Endothelial cell of umbilical vein (primary cell): ENCODE measurements at regions not wholly inside any gene's neighbourhood (a gene's known extent, or its start where the extent isn't known, plus 50 kb on each side); places are given as distances from the start of the nearest gene placed in this dataset.
A peak's percentile ranks its signal among the peaks of the same experiment; 100 is the strongest.

ENCODE experiments used
- BruUV-seq: library from RNA; stranded (reverse); fragments of 400-500 nt; replicated peaks from 2 replicates; lab custom pipeline; 2021; lab: Mats Ljungman, UMichigan
- CTCF ChIA-PET: fragments of 300-600, 350-600 bp; sonication (Branson Sonifier 250); formaldehyde crosslinking; loops from one replicate; lab custom pipeline; 2021; ENCODE audit warnings: antibody characterized with exemption, inconsistent platforms; lab: Charles Lee
- POLR2A ChIA-PET: fragments of 300-600, 350-600 bp; sonication (Branson Sonifier 250); formaldehyde crosslinking; loops from one replicate; lab custom pipeline; 2021; ENCODE audit warnings: antibody characterized with exemption, inconsistent platforms; lab: Charles Lee
- DNase-seq: peaks from one replicate; pipeline ENCODE4 v3.0.0-alpha.2; 2011; ENCODE audit warnings: low read depth, low spot score
- FAIRE-seq: peaks from 2 replicates; lab custom pipeline; 2011; peaks lifted over from hg19 to GRCh38; lab: Jason Lieb, UNC
- H2AFZ ChIP-seq: 2 replicates; pipeline ENCODE4 v1.6.0; 2012; ENCODE audit warnings: low read depth, low read length, control low read depth, inconsistent platforms
- H3K27ac ChIP-seq: 2 replicates; pipeline ENCODE4 v1.5.1; 2011; ENCODE audit warnings: low read depth, mild to moderate bottlenecking, control low read depth, low read length, moderate library complexity; ENCODE audit not compliant: insufficient read depth
- H3K27me3 ChIP-seq, 2 experiments: 2 replicates each; pipeline versions ENCODE4 v1.6.0 to v1.6.1; 2011; ENCODE audit warnings: low read length in 2 of 2, mixed read lengths in 1 of 2; ENCODE audit not compliant: control insufficient read depth in 2 of 2, insufficient read depth in 2 of 2
- H3K36me3 ChIP-seq, 2 experiments: 2 replicates in 1 of 2; 3 replicates in 1 of 2; pipeline ENCODE4 v1.5.1; 2011; ENCODE audit warnings: low read length in 2 of 2, mild to moderate bottlenecking in 1 of 2, moderate library complexity in 1 of 2; ENCODE audit not compliant: control insufficient read depth in 2 of 2, insufficient read depth in 2 of 2; ENCODE audit errors: extremely low read depth in 1 of 2
- H3K4me1 ChIP-seq: 3 replicates; pipeline ENCODE4 v1.5.1; 2011; ENCODE audit warnings: mild to moderate bottlenecking, low read length; ENCODE audit not compliant: control insufficient read depth, insufficient read depth; ENCODE audit errors: extremely low read depth
- H3K4me2 ChIP-seq: 2 replicates; pipeline ENCODE4 v1.6.1; 2011; ENCODE audit warnings: low read length, control low read depth, mixed read lengths; ENCODE audit not compliant: insufficient read depth
- H3K4me3 ChIP-seq, 3 experiments: fragments of 200-600 bp in 1 of 3; sonication (generic), shearing (Covaris generic) in 1 of 3; replicated peaks in 1 of 3; 2 replicates each; pipeline ENCODE4 v1.5.1; 2011 to 2016; ENCODE audit warnings: control low read depth in 3 of 3, low read length in 3 of 3, mild to moderate bottlenecking in 2 of 3, inconsistent platforms in 1 of 3, low read depth in 1 of 3, moderate library complexity in 1 of 3; ENCODE audit not compliant: insufficient read depth in 1 of 3
- H3K79me2 ChIP-seq: 2 replicates; pipeline ENCODE4 v1.6.0; 2012; ENCODE audit warnings: low read length, inconsistent platforms; ENCODE audit not compliant: control insufficient read depth, insufficient read depth
- H3K9ac ChIP-seq: replicated peaks from 2 replicates; pipeline ENCODE3; 2011; ENCODE audit warnings: low read length, control low read depth; ENCODE audit not compliant: insufficient read depth; ENCODE audit errors: extremely low read depth
- H3K9me1 ChIP-seq: replicated peaks from 3 replicates; pipeline ENCODE4 v1.6.0; 2011; ENCODE audit warnings: mild to moderate bottlenecking, low read length; ENCODE audit not compliant: control insufficient read depth, insufficient read depth; ENCODE audit errors: extremely low read depth
- H3K9me3 ChIP-seq: replicated peaks from 2 replicates; pipeline ENCODE4 v1.5.1; 2012; ENCODE audit warnings: low read length, inconsistent platforms; ENCODE audit not compliant: control insufficient read depth, insufficient read depth
- H4K20me1 ChIP-seq: replicated peaks from 2 replicates; pipeline ENCODE3; 2011; ENCODE audit warnings: mild to moderate bottlenecking, low read length; ENCODE audit not compliant: control insufficient read depth, insufficient read depth; ENCODE audit errors: extremely low read depth
- CTCF ChIP-seq, 2 donors: IDR thresholded peaks; 1 replicate in 1 of 2; 2 replicates in 1 of 2; pipeline ENCODE4 v1.5.1; 2011; ENCODE audit warnings: low read length in 2 of 2, mild to moderate bottlenecking in 2 of 2, moderate library complexity in 2 of 2, control low read depth in 1 of 2, inconsistent platforms in 1 of 2, low read depth in 1 of 2; ENCODE audit not compliant: insufficient read depth in 1 of 2; ENCODE audit errors: extremely low read depth in 1 of 2
- EZH2 ChIP-seq: IDR thresholded peaks from 2 replicates; pipeline ENCODE4 v1.6.1; 2012; ENCODE audit warnings: borderline replicate concordance, low read depth, mild to moderate bottlenecking, moderate library complexity, low read length, inconsistent platforms; ENCODE audit not compliant: severe bottlenecking
- FOS ChIP-seq: IDR thresholded peaks from 2 replicates; pipeline ENCODE4 v1.6.1; 2011; ENCODE audit warnings: mild to moderate bottlenecking, low read length, moderate library complexity, borderline replicate concordance; ENCODE audit not compliant: insufficient read depth
- GATA2 ChIP-seq: IDR thresholded peaks from 2 replicates; pipeline ENCODE4 v1.7.0; 2011; ENCODE audit warnings: low read depth, mild to moderate bottlenecking, moderate library complexity, mixed read lengths, low read length; ENCODE audit not compliant: insufficient read length, insufficient read depth
- JUN ChIP-seq: IDR thresholded peaks from 2 replicates; pipeline ENCODE4 v1.6.1; 2011; ENCODE audit warnings: borderline replicate concordance, low read depth; ENCODE audit not compliant: insufficient read length, insufficient read depth
- MAX ChIP-seq: IDR thresholded peaks from 2 replicates; pipeline ENCODE4 v1.6.1; 2011; ENCODE audit not compliant: insufficient read depth, insufficient read length
- dilution Hi-C: fragments of 300-500 bp; cut with MboI; formaldehyde crosslinking; loops from one replicate; pipeline ENCODE4 v1.15.0; 2019; ENCODE audit warnings: low sequenced_read_pairs; ENCODE audit not compliant: extremely low pct_ligation_motif_present
- intact Hi-C: fragments of 100-400 bp; cut with micrococcal nuclease; formaldehyde crosslinking; loops from one replicate; pipeline ENCODE4 v1.10.0; 2022

GRCh38 chr4:124111922-124112321 lies 600.6 kb downstream of the ANKRD50 start:
- H3K4me3 ChIP-seq, result no peak overlapping the region
- ChIA-PET CTCF (interaction anchor here (0.8 to 5.0 kb wide), 9 partner anchors 339 to 1181 kb away, joined by 3 to 79 read pairs (median 7); no protein-coding TSS in a partner anchor), POLR2A (no interaction called here)
- H3K27ac ChIP-seq, result peak overlapping the region; percentile 5
- H3K4me2 ChIP-seq, result no peak overlapping the region
- peak; percentile 74 for FAIRE-seq
- no peak for TF ChIP-seq JUN
- peak; percentile 42 to 49 for TF ChIP-seq CTCF (IDR thresholded peaks at IDR 0.05; ENCODE audit: extremely low read depth in 1 of 2, insufficient read depth in 1 of 2, low read depth in 1 of 2, low read length in 2 of 2)
- H4K20me1 ChIP-seq, result no peaks in the 10 kb centered on the region
- intact Hi-C loops (loop anchor here (1.0 to 10.0 kb wide), 17 partner anchors 52 to 1177 kb away; no protein-coding TSS in a partner anchor), dilution Hi-C loops (no loop called here)
- H3K9me3 ChIP-seq, result no peaks in the 10 kb centered on the region
- no peaks in the 10 kb centered on the region for H3K9me1 ChIP-seq
- peak overlapping the region; percentile 48 for H3K9ac ChIP-seq
- peak; percentile 84 for DNase-seq
- no TSS peak for BruUV-seq
- no peaks in the 10 kb centered on the region for H3K27me3 ChIP-seq
- peaks cover 9% of the 10 kb centered on the region for H3K4me1 ChIP-seq
- no peaks in the 10 kb centered on the region for H3K79me2 ChIP-seq
- peak overlapping the region; percentile 8 for H2AFZ ChIP-seq
- H3K36me3 ChIP-seq, result no peaks in the 10 kb centered on the region

- FAIRE-seq, result no peak
- Histone ChIP-seq H3K79me2 (no peaks in the 10 kb centered on the region), H3K27me3 (no peaks in the 10 kb centered on the region), H4K20me1 (no peaks in the 10 kb centered on the region), H3K4me1 (no peaks in the 10 kb centered on the region), H2AFZ (no peak overlapping the region), H3K36me3 (no peaks in the 10 kb centered on the region), H3K27ac (no peak overlapping the region), H3K9me1 (no peaks in the 10 kb centered on the region), H3K9ac (no peak overlapping the region), H3K9me3 (no peaks in the 10 kb centered on the region), H3K4me3 (no peak overlapping the region), H3K4me2 (no peak overlapping the region)
- ChIA-PET CTCF (no interaction called here), POLR2A (no interaction called here)
- BruUV-seq, result no TSS peak
- DNase-seq, result peak; percentile 7
- dilution Hi-C loops (no loop called here), intact Hi-C loops (loop anchor here (10.0 kb wide), 2 partner anchors 1127 to 1183 kb away; no protein-coding TSS in a partner anchor)
- TF ChIP-seq EZH2 (no peak), FOS (no peak), CTCF (IDR thresholded peaks at IDR 0.05; ENCODE audit: extremely low read depth in 1 of 2, insufficient read depth in 1 of 2, low read depth in 1 of 2, low read length in 2 of 2) (no peak), GATA2 (no peak), MAX (no peak)
These were observed 594.5 kb downstream of the ANKRD50 start for GRCh38 chr4:124118061-124118460.
